Esophagus squamous epithelium (tissue), 4 donors: ENCODE measurements at regions not wholly inside any gene's neighbourhood (a gene's known extent, or its start where the extent isn't known, plus 50 kb on each side); places are given as distances from the start of the nearest gene placed in this dataset.

Experiments
- CTCF ChIP-seq, 6 experiments: fragments of 450-650 bp in 4 of 6; fragments of 200-600 bp in 2 of 6; sonication (generic) in 2 of 6; IDR thresholded peaks; one replicate each; pipeline ENCODE4 v1.5.1; 2016 to 2019; ENCODE audit warnings: antibody characterized with exemption in 6 of 6, mild to moderate bottlenecking in 4 of 6, moderate library complexity in 4 of 6
- POLR2A ChIP-seq, 4 donors: fragments of 450-650 bp; IDR thresholded peaks; one replicate each; pipeline ENCODE4 v1.6.1; 2017; ENCODE audit warnings: antibody characterized with exemption in 4 of 4, mild to moderate bottlenecking in 4 of 4, moderate library complexity in 3 of 4

GRCh38 chr2:192952245-192952644 lies 757.5 kb upstream of the TMEFF2 start:
- no peak for TF ChIP-seq CTCF (IDR thresholded peaks at IDR 0.05)
- no peak for TF ChIP-seq POLR2A (IDR thresholded peaks at IDR 0.05)
